ENCODE measurements at regions not wholly inside any gene's neighbourhood (a gene's known extent, or its start where the extent isn't known, plus 50 kb on each side); places are given as distances from the start of the nearest gene placed in this dataset.
"Not testable (repeated sequence)": the region's sequence is repeated elsewhere in the genome, so short reads cannot be mapped to it uniquely, and the experiment has no call there.

DNA sequence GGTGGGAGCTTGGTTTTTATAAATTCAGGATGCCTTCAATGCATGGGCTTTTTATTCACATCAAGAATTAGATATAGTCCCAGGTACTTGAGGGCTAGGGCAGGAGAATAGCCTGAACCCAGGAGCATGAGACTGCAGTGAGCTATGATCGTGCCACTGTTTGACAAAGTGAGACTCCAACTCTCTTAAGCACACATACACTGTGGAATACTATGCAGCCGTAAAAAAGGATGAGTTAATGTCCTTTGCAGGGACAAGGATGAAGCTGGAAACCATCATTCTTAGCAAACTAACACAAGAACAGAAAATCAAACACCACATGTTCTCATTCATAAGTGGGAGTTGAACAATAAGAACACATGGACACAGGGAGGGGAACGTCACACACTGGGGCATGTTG, 470.0 kb downstream of the SETD4 start:
- not testable (repeated sequence) for DNase-seq

- no peak for DNase-seq
These were observed 472.4 kb downstream of the SETD4 start for GRCh38 chr21:35587841-35588380.

DNA sequence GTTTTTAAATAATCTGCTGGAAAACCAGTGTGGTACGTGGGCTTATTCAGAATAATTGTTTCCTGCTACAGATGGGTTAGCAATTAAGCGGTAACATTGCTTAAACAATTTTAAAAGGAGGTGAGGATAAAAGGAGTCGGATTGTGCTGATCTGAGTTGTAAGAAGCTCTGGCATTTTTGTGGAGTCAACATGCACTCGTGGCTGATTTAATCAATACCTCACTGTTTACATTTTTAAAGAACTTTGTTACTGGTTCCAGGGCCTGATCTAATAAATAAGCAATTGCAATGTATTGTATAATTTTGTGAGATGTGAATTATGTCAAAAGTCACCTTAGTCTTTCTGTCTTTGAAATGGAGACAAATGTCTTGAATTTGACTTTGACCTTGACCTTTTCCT, 474.0 kb downstream of the SETD4 start:
- DNase-seq, result no peak

GRCh38 chr21:35585878-35586277, 474.4 kb downstream of the SETD4 start:
- no peak for DNase-seq

DNA sequence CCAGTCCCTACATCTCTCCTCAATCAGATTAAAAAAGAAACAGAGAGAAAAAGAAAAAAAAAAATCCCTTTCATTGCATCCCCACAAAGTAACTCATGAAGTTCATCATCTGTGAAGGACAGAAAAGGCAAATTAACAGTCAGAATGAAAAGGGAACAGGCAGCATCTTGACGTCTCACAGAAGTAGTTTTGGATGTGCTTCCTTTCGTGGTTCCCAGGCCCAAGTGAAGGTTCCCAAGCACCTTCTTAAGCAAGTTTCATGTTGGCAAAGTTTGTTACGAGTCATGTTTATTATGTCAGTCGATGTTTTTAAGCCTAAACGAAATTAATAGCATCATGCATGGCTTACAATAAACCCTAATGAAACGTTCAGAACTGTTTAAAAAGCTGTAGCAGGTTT, 475.2 kb downstream of the SETD4 start:
- DNase-seq, result no peak

GRCh38 chr21:35583566-35584216, 476.6 kb downstream of the SETD4 start:
- DNase-seq, result peak; percentile 2

- DNase-seq, result no peak
These were observed 477.6 kb downstream of the SETD4 start for GRCh38 chr21:35582731-35583130.

DNA sequence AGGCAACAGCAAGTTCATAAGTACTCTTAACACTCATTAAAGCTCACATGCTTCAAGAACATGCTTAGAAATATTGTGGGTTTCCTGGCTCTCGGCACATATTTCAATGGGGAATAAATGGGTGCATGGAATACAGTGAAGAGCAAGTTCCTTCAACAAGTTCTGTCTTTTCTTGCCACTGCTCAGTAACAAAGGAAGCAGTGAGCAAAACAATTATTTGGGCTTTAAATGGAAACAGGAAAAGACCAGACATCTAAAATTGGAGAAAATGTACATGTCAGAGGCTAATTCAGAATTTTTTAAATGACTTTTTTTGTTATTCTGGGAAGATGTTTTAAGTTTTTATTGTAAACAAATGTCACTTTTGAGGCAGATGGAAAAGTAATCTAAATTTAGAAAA, 478.7 kb downstream of the SETD4 start:
- DNase-seq, result no peak

- DNase-seq, result no peak
These were observed 480.6 kb downstream of the SETD4 start for GRCh38 chr21:35579520-35580293.

DNA sequence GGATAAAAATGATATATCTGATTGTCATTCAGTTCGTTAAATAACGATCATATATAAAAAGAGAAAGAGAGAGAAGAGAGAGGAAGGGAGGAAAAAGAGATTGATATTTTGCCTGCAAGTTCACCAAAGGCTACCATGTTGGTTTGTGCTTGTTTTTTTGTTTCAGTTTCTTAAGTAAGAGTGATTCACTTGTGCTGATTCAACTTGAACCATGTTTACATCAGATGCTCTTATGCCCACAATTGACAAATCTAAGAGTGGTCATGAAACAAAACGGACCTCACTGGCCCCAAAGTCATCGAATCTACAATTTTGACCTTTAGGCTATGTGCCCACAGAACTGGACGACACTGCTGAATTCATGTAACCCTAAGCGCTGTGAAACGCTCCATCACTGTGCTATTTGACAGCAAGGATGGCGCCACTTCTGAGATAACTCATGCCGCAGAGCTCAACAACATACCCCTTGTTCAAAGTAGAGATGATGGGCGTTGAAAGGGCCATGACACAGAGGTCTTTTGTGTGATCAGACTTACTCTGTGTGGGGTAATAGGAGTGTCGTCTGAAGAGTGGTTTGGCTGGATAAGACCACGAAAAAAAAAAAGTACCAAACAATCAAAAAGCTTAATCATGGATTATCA, 481.4 kb downstream of the SETD4 start:
- DNase-seq, result no peak

- DNase-seq, result no peak
These were observed 482.0 kb downstream of the SETD4 start for GRCh38 chr21:35578347-35578782.

DNA sequence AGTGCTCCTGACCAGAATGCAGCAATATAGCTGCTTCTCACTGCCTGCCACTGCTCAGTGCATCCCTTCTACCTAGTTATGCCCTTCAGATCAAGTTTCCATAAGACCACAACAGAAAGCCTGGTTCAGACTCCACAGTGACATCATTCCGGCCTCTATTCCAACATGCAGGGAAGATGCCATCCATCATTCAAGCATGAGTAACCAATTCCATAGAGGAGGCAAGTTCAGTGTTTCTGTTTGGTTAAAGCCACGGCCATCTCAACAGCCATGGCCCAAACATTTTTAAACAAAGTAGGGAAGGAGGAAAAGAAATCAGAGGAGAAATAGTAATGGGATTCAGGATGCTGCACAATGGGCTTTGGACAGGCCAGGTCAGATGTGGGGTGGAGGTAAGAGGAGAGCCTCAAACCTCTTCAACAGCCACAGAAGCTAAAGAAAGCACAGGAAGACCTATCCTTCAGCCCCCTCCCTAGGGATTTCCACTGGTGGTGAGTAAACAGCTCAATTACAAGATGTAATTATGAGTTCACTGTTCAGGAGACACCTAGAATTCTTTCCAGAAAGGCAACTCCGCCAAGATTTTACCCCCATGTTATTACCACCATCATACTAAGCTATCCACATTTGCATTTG, 484.9 kb downstream of the SETD4 start:
- no peak for DNase-seq

DNA sequence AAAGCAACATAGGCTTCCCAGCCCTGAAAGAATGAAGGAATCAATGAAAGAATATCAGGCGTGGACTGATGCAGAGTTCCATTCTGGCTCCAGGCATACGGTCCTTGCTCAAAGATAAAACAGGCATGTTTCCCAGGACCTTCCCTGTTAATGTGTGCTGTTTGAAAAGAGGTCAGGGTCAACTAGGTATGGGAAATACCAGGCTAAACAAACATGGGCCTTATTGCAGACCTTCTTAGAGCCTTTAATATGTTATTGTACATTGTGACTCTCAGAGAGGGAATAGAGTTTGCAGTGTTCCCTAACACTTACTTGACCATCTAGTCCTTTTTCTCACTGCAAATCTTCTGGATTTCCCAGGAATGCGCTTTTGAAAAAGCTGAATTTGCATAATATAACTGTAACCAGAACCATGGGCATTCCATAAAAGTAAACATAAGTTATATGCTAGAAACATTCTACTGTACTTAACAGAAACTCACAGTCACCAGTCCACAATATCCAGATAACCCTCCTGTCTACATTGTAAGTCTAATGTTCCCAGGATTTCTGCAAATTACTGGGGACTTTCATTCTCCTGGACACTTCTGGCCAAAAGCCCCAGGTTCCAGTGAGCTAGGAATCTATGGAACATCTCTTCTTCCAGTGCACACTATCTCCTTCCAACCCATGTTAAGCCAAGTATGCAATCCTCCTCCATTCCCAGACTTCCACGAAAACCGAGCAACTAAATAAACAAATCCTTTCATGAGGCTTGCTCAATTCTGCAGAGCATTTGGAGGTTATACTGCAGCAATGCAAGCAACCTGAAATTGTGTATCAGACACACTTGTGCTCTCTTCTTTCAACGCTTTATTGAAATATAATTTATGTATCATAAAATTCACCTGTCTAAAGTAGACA, 486.6 kb downstream of the SETD4 start:
- no peak for DNase-seq

DNA sequence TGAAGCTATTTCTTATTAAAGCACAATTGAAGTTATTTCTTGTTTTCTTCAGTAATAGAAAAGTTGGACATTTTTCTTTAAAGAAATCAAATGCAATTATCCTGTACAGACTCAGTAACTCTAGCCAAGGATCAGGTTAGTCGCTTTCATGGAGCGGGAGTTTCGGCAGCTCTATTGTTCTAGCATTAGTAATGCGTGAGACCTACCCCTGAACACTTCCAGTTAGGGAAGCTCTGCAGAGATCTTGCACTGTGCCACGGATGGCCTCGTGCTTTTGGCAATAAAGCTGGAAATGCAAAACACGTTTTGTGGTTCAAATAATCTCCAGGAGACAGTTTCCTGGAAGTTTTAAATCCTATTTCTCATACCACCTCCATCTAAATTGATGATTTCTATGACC, 488.4 kb downstream of the SETD4 start:
- DNase-seq, result no peak

DNA sequence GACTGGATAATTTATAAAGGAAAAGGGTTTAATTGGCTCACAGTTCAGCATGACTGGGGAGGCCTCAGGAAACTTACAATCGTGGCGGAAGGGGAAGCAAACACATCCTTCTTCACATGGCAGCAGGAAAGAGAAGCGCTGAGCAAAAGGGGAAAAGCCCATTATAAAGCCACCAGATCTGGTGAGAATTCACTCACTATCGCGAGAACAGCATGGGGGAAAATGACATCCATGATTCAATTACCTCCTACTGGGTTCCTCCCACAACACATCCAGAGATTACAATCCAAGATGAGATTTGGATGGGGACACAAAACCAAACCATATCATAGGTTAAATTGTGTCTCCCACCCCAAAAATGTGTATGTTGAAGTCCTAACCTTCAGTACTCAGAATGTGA, 491.7 kb downstream of the SETD4 start:
- DNase-seq, result no peak

GRCh38 chr21:35566874-35567273, 493.5 kb downstream of the SETD4 start:
- DNase-seq, result no peak

DNA sequence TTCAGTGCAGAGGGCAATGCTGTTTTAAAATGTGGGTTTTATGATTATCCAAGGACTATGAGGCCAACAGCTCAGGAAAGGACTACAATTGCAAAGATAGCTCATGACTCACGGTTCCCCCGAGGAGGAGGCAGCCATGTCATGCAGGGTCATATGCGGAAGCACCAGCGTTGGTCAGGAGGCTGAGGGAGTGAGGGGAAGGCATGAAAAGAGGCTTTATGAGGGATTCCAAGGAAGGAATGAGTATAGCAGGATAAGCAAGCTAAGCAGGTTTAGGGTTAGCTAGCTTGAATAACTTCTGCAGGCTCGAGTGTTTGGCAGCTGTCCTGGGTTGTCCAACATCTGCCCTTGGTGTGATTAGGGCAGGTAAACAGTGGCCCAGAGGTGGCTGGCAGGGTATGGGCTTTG, 495.1 kb downstream of the SETD4 start:
- DNase-seq, result no peak

DNA sequence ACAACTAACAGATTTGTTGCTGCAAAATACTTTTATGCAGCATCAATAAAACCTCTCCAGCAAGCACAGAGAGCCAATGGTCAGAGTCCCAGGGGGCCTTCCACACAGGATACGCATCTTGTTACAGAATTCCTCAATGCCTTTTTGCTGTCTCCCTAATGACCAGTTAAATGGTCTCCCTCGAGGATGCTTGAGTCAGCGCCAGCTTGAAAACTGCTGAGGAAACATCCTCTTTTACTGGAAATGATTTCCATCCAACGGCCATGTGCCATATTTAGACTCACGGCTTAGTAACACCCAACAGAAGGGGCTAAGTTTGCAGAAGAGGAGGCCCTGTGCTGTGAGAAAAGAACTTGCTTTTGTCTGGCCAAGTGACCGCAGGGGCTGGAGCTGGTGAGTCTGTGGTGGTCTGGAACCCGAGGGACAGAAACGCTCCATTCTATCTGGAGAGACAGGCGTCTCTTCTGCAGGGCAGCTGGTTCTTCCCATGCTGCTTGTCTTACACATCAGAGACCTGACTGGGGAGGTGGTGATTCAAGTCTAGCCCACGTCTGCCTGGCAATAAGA, 496.4 kb downstream of the SETD4 start:
- no peak for DNase-seq

DNA sequence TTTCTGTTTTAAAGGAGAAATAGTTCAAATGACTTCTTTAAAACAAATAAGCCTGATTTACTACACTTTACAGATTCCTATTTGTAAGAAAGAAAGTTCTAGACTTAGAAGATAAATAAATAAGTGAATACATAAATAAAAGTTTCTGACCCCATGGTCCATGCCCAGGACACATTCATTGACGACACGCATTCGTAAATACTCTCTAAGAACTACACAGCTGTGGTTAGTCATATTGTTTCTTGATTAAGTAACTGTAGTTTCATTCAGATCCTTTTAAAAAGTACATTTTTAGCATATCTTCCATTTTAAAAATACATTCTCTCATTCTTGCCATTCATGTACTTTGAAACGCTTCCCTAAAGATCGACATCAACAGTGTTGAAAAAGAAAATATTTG, 497.4 kb downstream of the SETD4 start:
- no peak for DNase-seq

DNA sequence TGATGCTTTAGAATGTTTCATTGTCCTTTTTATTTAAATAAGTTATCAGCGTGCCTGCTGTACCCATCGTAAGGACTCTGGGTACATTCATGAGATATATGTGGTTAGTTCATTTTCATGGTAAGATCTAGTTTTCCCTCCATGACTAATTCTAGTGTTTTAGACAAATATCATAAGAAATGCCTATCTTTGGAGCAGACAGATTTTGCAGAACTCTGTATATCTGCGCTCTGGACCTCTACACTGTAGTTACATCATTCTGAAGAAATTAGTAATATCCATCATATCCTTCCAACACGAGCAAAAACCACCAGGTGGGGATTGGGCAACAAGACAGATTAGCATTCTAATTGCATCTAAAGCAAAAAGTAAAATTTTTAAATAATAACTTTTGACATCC, 499.2 kb downstream of the SETD4 start:
- DNase-seq, result no peak

- no peak for DNase-seq
These were observed 500.5 kb downstream of the SETD4 start for GRCh38 chr21:35559829-35560225.

All from NCI-H82 (cell line).